MCF 10A (cell line): ENCODE measurements at regions not wholly inside any gene's neighbourhood (a gene's known extent, or its start where the extent isn't known, plus 50 kb on each side); places are given as distances from the start of the nearest gene placed in this dataset.

Source experiments
- BruUV-seq: library from RNA; stranded (reverse); fragments of 400-500 nt; replicated peaks from 2 replicates; lab custom pipeline; 2021; lab: Mats Ljungman, UMichigan
- CTCF ChIA-PET: fragments of 300-600 bp; sonication (Branson Sonifier 250); formaldehyde crosslinking; extraction: SDS; loops from one replicate; lab custom pipeline; 2021; ENCODE audit warnings: antibody characterized with exemption, inconsistent platforms; lab: Yijun Ruan, JAX
- POLR2A ChIA-PET: fragments of 300-600, 350-650 bp; sonication (Branson Sonifier 250); formaldehyde crosslinking; extraction: SDS; loops from one replicate; lab custom pipeline; 2020; ENCODE audit warnings: antibody characterized with exemption, inconsistent platforms; lab: Yijun Ruan, JAX
- DNase-seq: peaks from one replicate; pipeline ENCODE4 v3.0.0-alpha.2; 2018; ENCODE audit not compliant: unreplicated experiment
- H3K27ac Mint-ChIP-seq: one replicate; pipeline ENCODE4 v1.8.0; 2022; ENCODE audit warnings: mild to moderate bottlenecking, low read depth, mixed read lengths; ENCODE audit not compliant: unreplicated experiment
- H3K27me3 Mint-ChIP-seq: one replicate; pipeline ENCODE4 v1.8.0; 2022; ENCODE audit warnings: mixed read lengths; ENCODE audit not compliant: insufficient read depth, unreplicated experiment
- H3K36me3 Mint-ChIP-seq: one replicate; pipeline ENCODE4 v1.8.0; 2022; ENCODE audit warnings: mild to moderate bottlenecking, moderate library complexity, mixed read lengths; ENCODE audit not compliant: insufficient read depth, unreplicated experiment
- H3K4me1 Mint-ChIP-seq: one replicate; pipeline ENCODE4 v1.8.0; 2022; ENCODE audit warnings: mixed read lengths; ENCODE audit not compliant: insufficient read depth, unreplicated experiment
- H3K4me3 Mint-ChIP-seq: one replicate; pipeline ENCODE4 v1.8.0; 2022; ENCODE audit warnings: mild to moderate bottlenecking, moderate library complexity, mixed read lengths; ENCODE audit not compliant: unreplicated experiment
- H3K9me3 Mint-ChIP-seq: one replicate; pipeline ENCODE4 v1.8.0; 2022; ENCODE audit warnings: mixed read lengths; ENCODE audit not compliant: unreplicated experiment
- intact Hi-C: fragments of 100-400 bp; cut with micrococcal nuclease; formaldehyde crosslinking; loops from 2 replicates; pipeline ENCODE4 v1.14.1; 2022
- TF ChIP-seq, protein P1 (sequence below): fragments of 200-600 bp; IDR thresholded peaks from one replicate; pipeline ENCODE4 v1.8.0; 2022; ENCODE audit warnings: antibody characterized with exemption, mild to moderate bottlenecking; ENCODE audit not compliant: unreplicated experiment

DNA sequence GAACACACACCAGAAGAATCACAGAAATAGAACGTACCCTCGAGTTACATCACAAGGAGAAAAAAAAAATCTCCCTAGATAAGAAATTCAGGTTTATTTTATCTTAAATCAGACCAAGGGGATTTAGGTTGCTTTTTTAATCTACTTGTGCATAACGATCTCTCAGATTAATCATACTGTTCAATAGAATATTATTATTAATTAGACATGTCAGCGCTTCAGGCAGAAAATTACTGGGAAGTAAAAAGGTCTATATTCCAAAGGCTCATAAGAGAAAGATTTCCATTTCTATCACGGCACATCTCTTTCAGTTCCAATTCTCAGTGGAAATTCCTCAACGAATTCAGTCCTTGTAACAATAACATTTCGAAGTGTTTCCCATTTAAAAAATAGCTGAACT, 77.7 kb upstream of the PSMD7 start:
- Mint-ChIP-seq H3K9me3 (no peaks in the 10 kb centered on the region), H3K36me3 (no peaks in the 10 kb centered on the region), H3K4me3 (no peak overlapping the region), H3K27me3 (peaks cover 38% of the 10 kb centered on the region), H3K27ac (no peak overlapping the region), H3K4me1 (no peaks in the 10 kb centered on the region)
- intact Hi-C loops: no loop called here
- no peak for DNase-seq
- BruUV-seq: no TSS peak
- ChIA-PET POLR2A (no interaction called here), CTCF (interaction anchor here (0.7 kb wide), 1 partner anchor 330 kb away, joined by 3 read pairs; no protein-coding TSS in a partner anchor)
- TF ChIP-seq, protein P1, sequence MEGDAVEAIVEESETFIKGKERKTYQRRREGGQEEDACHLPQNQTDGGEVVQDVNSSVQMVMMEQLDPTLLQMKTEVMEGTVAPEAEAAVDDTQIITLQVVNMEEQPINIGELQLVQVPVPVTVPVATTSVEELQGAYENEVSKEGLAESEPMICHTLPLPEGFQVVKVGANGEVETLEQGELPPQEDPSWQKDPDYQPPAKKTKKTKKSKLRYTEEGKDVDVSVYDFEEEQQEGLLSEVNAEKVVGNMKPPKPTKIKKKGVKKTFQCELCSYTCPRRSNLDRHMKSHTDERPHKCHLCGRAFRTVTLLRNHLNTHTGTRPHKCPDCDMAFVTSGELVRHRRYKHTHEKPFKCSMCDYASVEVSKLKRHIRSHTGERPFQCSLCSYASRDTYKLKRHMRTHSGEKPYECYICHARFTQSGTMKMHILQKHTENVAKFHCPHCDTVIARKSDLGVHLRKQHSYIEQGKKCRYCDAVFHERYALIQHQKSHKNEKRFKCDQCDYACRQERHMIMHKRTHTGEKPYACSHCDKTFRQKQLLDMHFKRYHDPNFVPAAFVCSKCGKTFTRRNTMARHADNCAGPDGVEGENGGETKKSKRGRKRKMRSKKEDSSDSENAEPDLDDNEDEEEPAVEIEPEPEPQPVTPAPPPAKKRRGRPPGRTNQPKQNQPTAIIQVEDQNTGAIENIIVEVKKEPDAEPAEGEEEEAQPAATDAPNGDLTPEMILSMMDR: no peak

DNA sequence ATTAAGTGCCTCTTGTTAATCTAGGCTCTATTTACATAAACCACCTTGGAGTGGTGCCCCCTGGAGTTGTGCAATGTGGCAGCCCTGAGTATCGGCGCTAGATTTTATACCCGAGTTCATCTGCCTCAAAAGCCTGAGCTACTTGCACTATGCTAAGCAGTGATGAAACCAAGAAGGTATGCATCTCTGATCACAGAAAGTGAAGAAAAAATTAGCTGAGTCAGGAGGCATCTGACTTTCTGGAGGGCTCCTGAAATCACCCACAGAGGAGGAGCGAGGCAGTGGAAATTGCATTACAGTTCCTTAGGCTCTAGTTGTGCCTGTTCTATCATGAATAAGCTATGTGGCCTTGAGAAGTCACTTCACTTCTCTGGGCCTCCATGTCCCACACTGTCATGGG, 80.3 kb upstream of the PSMD7 start:
- intact Hi-C loops: no loop called here
- peaks cover 50% of the 10 kb centered on the region for H3K27me3 Mint-ChIP-seq
- BruUV-seq: no TSS peak
- no peaks in the 10 kb centered on the region for H3K4me1 Mint-ChIP-seq
- H3K4me3 Mint-ChIP-seq: no peak overlapping the region
- TF ChIP-seq, protein P1: no peak
- no peaks in the 10 kb centered on the region for H3K36me3 Mint-ChIP-seq
- CTCF ChIA-PET: interaction anchor here (1.3 kb wide), 1 partner anchor 10 kb away, joined by 6 read pairs; no protein-coding TSS in a partner anchor
- POLR2A ChIA-PET: interaction anchor here (1.0 kb wide), 1 partner anchor 10 kb away, joined by 3 read pairs; no protein-coding TSS in a partner anchor
- H3K9me3 Mint-ChIP-seq: no peaks in the 10 kb centered on the region
- no peak overlapping the region for H3K27ac Mint-ChIP-seq
- DNase-seq: no peak

DNA sequence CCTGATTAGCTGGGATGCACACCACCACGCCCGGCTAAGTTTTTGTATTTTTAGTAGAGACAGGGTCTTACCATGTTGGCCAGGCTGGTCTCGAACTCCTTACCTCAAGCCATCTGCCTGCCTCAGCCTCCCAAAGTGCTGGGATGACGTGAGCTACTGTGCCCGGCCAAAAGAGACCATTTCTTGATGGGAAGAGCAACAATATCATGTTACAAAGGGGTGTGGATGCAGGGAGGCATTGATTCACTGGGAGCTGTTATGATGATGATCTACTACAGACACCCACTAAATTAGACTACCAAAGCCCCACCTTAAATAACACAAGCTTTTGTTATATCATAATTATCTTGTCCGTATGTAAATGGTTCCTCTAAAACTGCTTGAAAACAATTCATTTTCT, 81.4 kb upstream of the PSMD7 start:
- Mint-ChIP-seq H3K4me3 (no peak overlapping the region), H3K4me1 (no peaks in the 10 kb centered on the region), H3K36me3 (no peaks in the 10 kb centered on the region), H3K27ac (no peak overlapping the region), H3K27me3 (peaks cover 42% of the 10 kb centered on the region), H3K9me3 (no peaks in the 10 kb centered on the region)
- no TSS peak for BruUV-seq
- POLR2A ChIA-PET: no interaction called here
- CTCF ChIA-PET: interaction anchor here (0.5 to 1.0 kb wide), 3 partner anchors 9 to 882 kb away, joined by 3 to 5 read pairs (median 3); no protein-coding TSS in a partner anchor
- TF ChIP-seq, protein P1: no peak
- intact Hi-C loops: no loop called here
- no peak for DNase-seq

DNA sequence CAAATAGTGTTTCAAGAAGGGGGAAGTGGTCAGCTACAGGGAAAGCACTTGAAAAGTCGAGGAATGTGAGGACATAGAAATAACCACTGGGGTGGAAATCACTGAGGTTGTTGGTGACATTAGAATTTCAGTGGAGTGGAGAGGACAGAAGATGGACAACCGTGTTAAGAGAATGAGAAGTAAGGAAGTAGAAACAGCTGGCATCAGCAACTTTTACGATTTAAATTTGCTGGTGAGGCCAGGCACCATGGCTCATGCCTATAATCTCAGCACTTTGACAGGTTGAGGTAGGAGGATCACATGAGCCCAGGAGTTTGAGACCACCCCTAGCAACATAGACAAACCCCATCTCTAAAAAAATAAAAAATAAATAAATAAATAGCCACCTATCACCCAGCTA, 83.2 kb upstream of the PSMD7 start:
- H3K4me1 Mint-ChIP-seq: no peaks in the 10 kb centered on the region
- no peak for DNase-seq
- intact Hi-C loops: no loop called here
- TF ChIP-seq, protein P1: no peak
- no TSS peak for BruUV-seq
- peaks cover 26% of the 10 kb centered on the region for H3K27me3 Mint-ChIP-seq
- no peaks in the 10 kb centered on the region for H3K36me3 Mint-ChIP-seq
- ChIA-PET CTCF (no interaction called here), POLR2A (no interaction called here)
- H3K9me3 Mint-ChIP-seq: no peaks in the 10 kb centered on the region
- no peak overlapping the region for H3K4me3 Mint-ChIP-seq
- no peak overlapping the region for H3K27ac Mint-ChIP-seq
